GM18502 (cell line): ENCODE measurements at regions not wholly inside any gene's neighbourhood (a gene's known extent, or its start where the extent isn't known, plus 50 kb on each side); places are given as distances from the start of the nearest gene placed in this dataset.

Experiments
- ATAC-seq: cut with Tn5 transposase; IDR thresholded peaks from one replicate; pipeline ENCODE4 v1.9.1; 2021; ENCODE audit warnings: mild to moderate bottlenecking; ENCODE audit not compliant: unreplicated experiment, poor library complexity

GRCh38 chr13:75071395-75071794 is 410.6 kb downstream of the TBC1D4 start:
- ATAC-seq = no peak

GRCh38 chr13:75061909-75062308 is 420.1 kb downstream of the TBC1D4 start:
- ATAC-seq = no peak

- peak; percentile 81 for ATAC-seq
Observed at GRCh38 chr13:75055296-75055695, 426.7 kb downstream of the TBC1D4 start.

GRCh38 chr13:75052616-75053015 is 429.4 kb downstream of the TBC1D4 start:
- ATAC-seq = no peak

- ATAC-seq = no peak
Observed at GRCh38 chr13:75050419-75051046, 431.4 kb downstream of the TBC1D4 start.

- no peak for ATAC-seq
Observed at GRCh38 chr13:75049735-75050335, 432.1 kb downstream of the TBC1D4 start.

- no peak for ATAC-seq
Observed at GRCh38 chr13:75042807-75043206, 439.2 kb downstream of the TBC1D4 start.

- no peak for ATAC-seq
Observed at GRCh38 chr13:75038393-75039113, 443.4 kb downstream of the TBC1D4 start.

GRCh38 chr13:75025956-75026355 is 456.0 kb downstream of the TBC1D4 start:
- ATAC-seq = no peak

GRCh38 chr13:75024602-75025001 is 457.4 kb downstream of the TBC1D4 start:
- no peak for ATAC-seq

GRCh38 chr13:75023609-75024008 is 458.4 kb downstream of the TBC1D4 start:
- ATAC-seq = no peak

GRCh38 chr13:75021151-75021550 is 460.8 kb downstream of the TBC1D4 start:
- ATAC-seq = no peak

GRCh38 chr13:75016225-75016624 is 465.7 kb downstream of the TBC1D4 start:
- ATAC-seq = no peak

- no peak for ATAC-seq
Observed at GRCh38 chr13:75013818-75014217, 468.2 kb downstream of the TBC1D4 start.

GRCh38 chr13:75010941-75011340 is 471.0 kb downstream of the TBC1D4 start:
- no peak for ATAC-seq

GRCh38 chr13:75008926-75009325 is 473.0 kb downstream of the TBC1D4 start:
- ATAC-seq = no peak

- ATAC-seq = no peak
Observed at GRCh38 chr13:74990992-74991391, 491.0 kb downstream of the TBC1D4 start.

- no peak for ATAC-seq
Observed at GRCh38 chr13:74987124-74987690, 494.8 kb downstream of the TBC1D4 start.

- ATAC-seq = no peak
Observed at GRCh38 chr13:74986609-74987008, 495.4 kb downstream of the TBC1D4 start.

GRCh38 chr13:74979703-74980102 is 502.3 kb downstream of the TBC1D4 start:
- ATAC-seq = no peak

- ATAC-seq = peak; percentile 43
Observed at GRCh38 chr13:74978591-74978990, 503.4 kb downstream of the TBC1D4 start.
